ENCODE measurements at regions not wholly inside any gene's neighbourhood (a gene's known extent, or its start where the extent isn't known, plus 50 kb on each side); places are given as distances from the start of the nearest gene placed in this dataset.

GRCh38 chr12:118760623-118761022 is 220.7 kb upstream of the SRRM4 start:
- Histone ChIP-seq H3K36me3 (ENCODE audit: insufficient read depth) (no peaks in the 10 kb centered on the region), H2AFZ (no peak overlapping the region), H3F3A (replicated peaks; ENCODE audit: low read depth) (no peaks in the 10 kb centered on the region), H3K79me2 (replicated peaks; ENCODE audit: insufficient read depth) (no peaks in the 10 kb centered on the region), H3K4me2 (no peak overlapping the region), H3K4me1 (ENCODE audit: insufficient read depth) (no peaks in the 10 kb centered on the region), H3K27ac (ENCODE audit: low read depth) (no peak overlapping the region), H3K9me2 (ENCODE audit: insufficient read depth) (peaks cover 5% of the 10 kb centered on the region; the same call in 1 of the 2 replicates), H3K4me3 (no peak overlapping the region), H3K27me3 (ENCODE audit: insufficient read depth) (no peaks in the 10 kb centered on the region), H4K20me1 (replicated peaks; ENCODE audit: insufficient read depth) (no peaks in the 10 kb centered on the region; the same call in 1 of the 2 replicates)
- H3K27me3 Mint-ChIP-seq (ENCODE audit: insufficient read depth, low read depth, poor library complexity): peaks cover 4% of the 10 kb centered on the region
- no peak overlapping the region for H3K27ac Mint-ChIP-seq
- DNase-seq (ENCODE audit: low spot score) (no peak), ATAC-seq (no peak)
- H3K4me3 Mint-ChIP-seq: no peak overlapping the region
- no peaks in the 10 kb centered on the region; the same call in 2 of the 3 replicates for H3K9me3 Mint-ChIP-seq
- H3K36me3 Mint-ChIP-seq (ENCODE audit: low read depth): no peaks in the 10 kb centered on the region
- no peak for TF ChIP-seq ETS1 (IDR thresholded peaks at IDR 0.05)
- TF ChIP-seq POLR2AphosphoS5 (IDR thresholded peaks at IDR 0.05; ENCODE audit: low read depth): no peak
- TF ChIP-seq REST (IDR thresholded peaks at IDR 0.05; ENCODE audit: unreplicated experiment): no peak
- no peak for TF ChIP-seq EZH2 (IDR thresholded peaks at IDR 0.05; ENCODE audit: low read depth, unreplicated experiment)
- no peak for TF ChIP-seq EZH2phosphoT487 (IDR thresholded peaks at IDR 0.05; ENCODE audit: unreplicated experiment)
- TF ChIP-seq ZNF331 (CRISPR knock-in tag; IDR thresholded peaks at IDR 0.05; ENCODE audit: low read depth): no peak
- TF ChIP-seq ZNF462 (CRISPR knock-in tag; IDR thresholded peaks at IDR 0.05): no peak
- TF ChIP-seq CREB1 (CRISPR knock-in tag; IDR thresholded peaks at IDR 0.05; ENCODE audit: low read depth): no peak
- no peak for TF ChIP-seq JUNB (IDR thresholded peaks at IDR 0.05; ENCODE audit: unreplicated experiment)
- TF ChIP-seq CTCF (conservative IDR thresholded peaks at IDR 0.05; ENCODE audit: low read depth in 2 of 2): no peak
- TF ChIP-seq NANOG (IDR thresholded peaks at IDR 0.05; ENCODE audit: borderline replicate concordance): no peak
- TF ChIP-seq STAT1 (IDR thresholded peaks at IDR 0.05; ENCODE audit: unreplicated experiment): no peak
- TF ChIP-seq ZNF114 (CRISPR knock-in tag; IDR thresholded peaks at IDR 0.05): no peak
- no peaks in the 10 kb centered on the region for H3K4me1 Mint-ChIP-seq

All from GM23338 (cell line).